Small intestine (tissue), 7 donors: ENCODE measurements at regions not wholly inside any gene's neighbourhood (a gene's known extent, or its start where the extent isn't known, plus 50 kb on each side); places are given as distances from the start of the nearest gene placed in this dataset.
A peak's percentile ranks its signal among the peaks of the same experiment; 100 is the strongest.
"Not testable (repeated sequence)": the region's sequence is repeated elsewhere in the genome, so short reads cannot be mapped to it uniquely, and the experiment has no call there.

ENCODE experiments used
- DNase-seq, 2 donors: peaks; one replicate each; pipeline versions ENCODE4 v3.0.0 to v3.0.0-alpha.2; 2013
- FAIRE-seq: peaks from 2 replicates; lab custom pipeline; 2012; peaks lifted over from hg19 to GRCh38; lab: Jason Lieb, UNC
- H3K27ac ChIP-seq, 3 donors: one replicate each; pipeline ENCODE4 v1.5.1; 2013; ENCODE audit warnings: low read length in 2 of 3, mild to moderate bottlenecking in 2 of 3, control low read depth in 1 of 3, inconsistent platforms in 1 of 3, low read depth in 1 of 3, moderate library complexity in 1 of 3
- H3K27me3 ChIP-seq, 3 donors: one replicate each; pipeline ENCODE4 v1.6.1; 2013; ENCODE audit warnings: low read length in 3 of 3, inconsistent platforms in 1 of 3; ENCODE audit not compliant: control insufficient read depth in 3 of 3, insufficient read depth in 3 of 3
- H3K36me3 ChIP-seq, 3 donors: one replicate each; pipeline ENCODE4 v1.6.1; 2013; ENCODE audit warnings: low read length in 3 of 3, inconsistent platforms in 1 of 3, low read depth in 1 of 3, mild to moderate bottlenecking in 1 of 3, moderate library complexity in 1 of 3; ENCODE audit not compliant: control insufficient read depth in 3 of 3, insufficient read depth in 2 of 3
- H3K4me1 ChIP-seq, 3 donors: one replicate each; pipeline ENCODE4 v1.6.1; 2013; ENCODE audit warnings: low read length in 2 of 3, inconsistent platforms in 1 of 3, low read depth in 1 of 3, mild to moderate bottlenecking in 1 of 3, moderate library complexity in 1 of 3; ENCODE audit not compliant: control insufficient read depth in 3 of 3, insufficient read depth in 2 of 3
- H3K4me3 ChIP-seq, 3 donors: one replicate each; pipeline ENCODE4 v1.5.1; 2013; ENCODE audit warnings: low read length in 3 of 3, control low read depth in 1 of 3, inconsistent platforms in 1 of 3, low read depth in 1 of 3, mild to moderate bottlenecking in 1 of 3, moderate library complexity in 1 of 3
- H3K9me3 ChIP-seq, 2 donors: one replicate each; pipeline ENCODE4 v1.6.1; 2013; ENCODE audit warnings: low read depth in 1 of 2, low read length in 1 of 2; ENCODE audit not compliant: control insufficient read depth in 2 of 2, insufficient read depth in 1 of 2
- WGBS, 3 donors: extraction: QIAGEN DNeasy Blood & Tissue Kit; methylation state at CpG; one replicate each; pipeline ENCODE4 v1.1.7; 2013; 5-methylcytosine and 5-hydroxymethylcytosine counted together
- donor health status: healthy with polysubstance abuse.
- donor health status: control.
- donor health status: control.
- donor health status: Bipolar disorder and iron deficiency.
- donor health status: healthy.

GRCh38 chr17:15832921-15833480 lies 100.9 kb downstream of the TBC1D26 start:
- WGBS, 3 donors: 71 to 84% (median 73%) methylated on average over 11 of the region's 11 CpGs

GRCh38 chr17:15833890-15834289 lies 101.8 kb downstream of the TBC1D26 start:
- H3K27ac ChIP-seq, H3K4me1 ChIP-seq, H3K9me3 ChIP-seq, H3K4me3 ChIP-seq, DNase-seq, H3K36me3 ChIP-seq, FAIRE-seq, H3K27me3 ChIP-seq: not testable (repeated sequence)
- 75 to 97% (median 95%) methylated on average over 2 to 5 of the region's 5 CpGs for WGBS, 3 donors

More at GRCh38 chr17:15832921-15833480, 100.9 kb downstream of the TBC1D26 start:
- not testable (repeated sequence) for H3K27ac ChIP-seq, H3K4me1 ChIP-seq, H3K36me3 ChIP-seq, FAIRE-seq, H3K9me3 ChIP-seq, H3K27me3 ChIP-seq, H3K4me3 ChIP-seq
- DNase-seq: peak in 1 of 2 donors; percentile 8

- H3K27me3 ChIP-seq, DNase-seq, H3K9me3 ChIP-seq, FAIRE-seq, H3K4me1 ChIP-seq, H3K4me3 ChIP-seq, H3K36me3 ChIP-seq, H3K27ac ChIP-seq: not testable (repeated sequence)
- WGBS, 3 donors: 85 to 94% (median 87%) methylated on average over 4 of the region's 4 CpGs
Observed at GRCh38 chr17:15835481-15835880, 103.4 kb downstream of the TBC1D26 start.

- not testable (repeated sequence) for H3K9me3 ChIP-seq, FAIRE-seq, DNase-seq, H3K4me1 ChIP-seq, H3K4me3 ChIP-seq, H3K27me3 ChIP-seq, H3K36me3 ChIP-seq, H3K27ac ChIP-seq
- WGBS, 3 donors: 78 to 91% (median 89%) methylated on average over 4 to 7 of the region's 12 CpGs
Observed at GRCh38 chr17:15836249-15836982, 104.3 kb downstream of the TBC1D26 start.

- not testable (repeated sequence) for H3K27ac ChIP-seq, FAIRE-seq, DNase-seq, H3K36me3 ChIP-seq, H3K9me3 ChIP-seq, H3K4me1 ChIP-seq, H3K27me3 ChIP-seq, H3K4me3 ChIP-seq
- 83 to 91% (median 89%) methylated on average over 5 of the region's 5 CpGs for WGBS, 3 donors
Observed at GRCh38 chr17:15836991-15837390, 104.9 kb downstream of the TBC1D26 start.

GRCh38 chr17:15847447-15848229 lies 97.3 kb upstream of the ADORA2B start:
- FAIRE-seq (peak; percentile 99), DNase-seq (peak; percentile 47 to 49)
- H3K4me1 ChIP-seq, H3K9me3 ChIP-seq, H3K4me3 ChIP-seq, H3K36me3 ChIP-seq, H3K27me3 ChIP-seq: not testable (repeated sequence)
- peak overlapping the region in 1 of 3 donors; percentile 83 for H3K27ac ChIP-seq
- 8 to 31% (median 28%) methylated on average over 5 of the region's 6 CpGs for WGBS, 3 donors

- not testable (repeated sequence) for H3K27ac ChIP-seq, H3K9me3 ChIP-seq, H3K4me1 ChIP-seq, FAIRE-seq, H3K36me3 ChIP-seq, H3K27me3 ChIP-seq, H3K4me3 ChIP-seq
- peak; percentile 45 to 70 for DNase-seq
- 15 to 28% (median 19%) methylated on average over 5 to 6 of the region's 6 CpGs for WGBS, 3 donors
Observed at GRCh38 chr17:15849054-15849453, 95.9 kb upstream of the ADORA2B start.

GRCh38 chr17:15850071-15850470 lies 94.9 kb upstream of the ADORA2B start:
- H3K4me3 ChIP-seq, H3K36me3 ChIP-seq, H3K4me1 ChIP-seq, FAIRE-seq, DNase-seq, H3K27ac ChIP-seq, H3K9me3 ChIP-seq, H3K27me3 ChIP-seq: not testable (repeated sequence)
- 28 to 52% (median 51%) methylated on average over 2 of the region's 2 CpGs for WGBS, 3 donors
